Gastrocnemius medialis (tissue), 4 donors: ENCODE measurements at regions not wholly inside any gene's neighbourhood (a gene's known extent, or its start where the extent isn't known, plus 50 kb on each side); places are given as distances from the start of the nearest gene placed in this dataset.

ENCODE experiments used
- CTCF ChIP-seq, 5 experiments: fragments of 450-650 bp in 3 of 5; fragments of 200-600 bp in 2 of 5; sonication (generic) in 2 of 5; IDR thresholded peaks in 4 of 5; conservative IDR thresholded peaks in 1 of 5; 1 replicate in 4 of 5; 2 replicates in 1 of 5; pipeline ENCODE4 v1.5.1; 2016 to 2019; ENCODE audit warnings: antibody characterized with exemption in 5 of 5, mild to moderate bottlenecking in 3 of 5, moderate library complexity in 3 of 5
- POLR2A ChIP-seq, 2 donors: fragments of 450-650 bp; IDR thresholded peaks; one replicate each; pipeline ENCODE4 v1.6.1; 2017; ENCODE audit warnings: antibody characterized with exemption in 2 of 2, mild to moderate bottlenecking in 2 of 2, moderate library complexity in 2 of 2

DNA sequence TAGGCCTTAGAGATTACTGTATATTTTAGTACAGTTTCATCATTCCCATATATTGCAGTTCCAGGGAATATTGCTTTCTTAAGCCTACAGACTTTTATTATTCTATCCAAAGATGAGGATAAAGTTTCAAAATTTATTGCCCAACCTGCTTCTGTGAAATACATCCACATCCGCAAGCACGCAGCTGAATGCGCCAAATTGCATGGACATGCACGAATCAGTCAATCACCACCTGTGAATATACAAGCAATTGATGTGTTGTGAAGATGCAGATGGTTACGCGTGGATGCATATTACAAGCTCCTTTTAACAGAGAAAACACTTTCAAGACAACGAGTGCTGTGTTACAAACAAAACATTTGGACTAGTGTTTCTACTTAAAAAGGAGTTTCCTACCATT, 577.8 kb upstream of the PLXNA2 start:
- TF ChIP-seq CTCF (IDR thresholded peaks at IDR 0.05 in 4 of 5, conservative IDR thresholded peaks at IDR 0.05 in 1 of 5) (no peak), POLR2A (IDR thresholded peaks at IDR 0.05) (no peak)
